Muscle layer of duodenum (tissue), 2 donors: ENCODE measurements at regions not wholly inside any gene's neighbourhood (a gene's known extent, or its start where the extent isn't known, plus 50 kb on each side); places are given as distances from the start of the nearest gene placed in this dataset.
"Not testable (repeated sequence)": the region's sequence is repeated elsewhere in the genome, so short reads cannot be mapped to it uniquely, and the experiment has no call there.

Source experiments
- H3K27ac ChIP-seq: one replicate; pipeline ENCODE4 v1.7.0; 2013; ENCODE audit warnings: mild to moderate bottlenecking, low read length
- H3K27me3 ChIP-seq: one replicate; pipeline ENCODE4 v1.7.0; 2013; ENCODE audit warnings: low read depth, mild to moderate bottlenecking, control low read depth, low read length
- H3K36me3 ChIP-seq, 2 donors: one replicate each; pipeline ENCODE4 v1.7.0; 2013; ENCODE audit warnings: low read length in 2 of 2, control low read depth in 1 of 2, mild to moderate bottlenecking in 1 of 2; ENCODE audit not compliant: insufficient read depth in 2 of 2, control insufficient read depth in 1 of 2
- H3K4me1 ChIP-seq, 2 donors: one replicate each; pipeline ENCODE4 v1.7.0; 2013; ENCODE audit warnings: low read length in 2 of 2, mild to moderate bottlenecking in 2 of 2, control low read depth in 1 of 2, moderate library complexity in 1 of 2; ENCODE audit not compliant: insufficient read depth in 2 of 2, control insufficient read depth in 1 of 2
- H3K4me3 ChIP-seq, 2 donors: one replicate each; pipeline ENCODE4 v1.7.0; 2013; ENCODE audit warnings: low read length in 2 of 2, low read depth in 1 of 2, mild to moderate bottlenecking in 1 of 2
- H3K9me3 ChIP-seq, 2 donors: one replicate each; pipeline ENCODE4 v1.7.0; 2013; ENCODE audit warnings: low read length in 2 of 2, control low read depth in 1 of 2, mild to moderate bottlenecking in 1 of 2; ENCODE audit not compliant: control insufficient read depth in 1 of 2
- donor health status: healthy.

- Histone ChIP-seq H3K4me1 (no peaks in the 10 kb centered on the region), H3K9me3 (no peaks in the 10 kb centered on the region), H3K27me3 (no peaks in the 10 kb centered on the region), H3K36me3 (no peaks in the 10 kb centered on the region), H3K4me3 (no peak overlapping the region), H3K27ac (no peak overlapping the region)
These were observed 68.9 kb downstream of the CYP26B1 start for GRCh38 chr2:72078773-72079172.

- H3K4me1 ChIP-seq: no peaks in the 10 kb centered on the region
- H3K4me3 ChIP-seq: no peak overlapping the region
- H3K9me3 ChIP-seq: peaks cover 0 to 3% of the 10 kb centered on the region in 2 donors
- H3K27me3 ChIP-seq: no peaks in the 10 kb centered on the region
- no peaks in the 10 kb centered on the region for H3K36me3 ChIP-seq
- H3K27ac ChIP-seq: no peak overlapping the region
These were observed 69.9 kb downstream of the CYP26B1 start for GRCh38 chr2:72077702-72078169.

- H3K27ac ChIP-seq, H3K27me3 ChIP-seq, H3K4me1 ChIP-seq, H3K9me3 ChIP-seq, H3K36me3 ChIP-seq, H3K4me3 ChIP-seq: not testable (repeated sequence)
These were observed 74.3 kb downstream of the CYP26B1 start for GRCh38 chr2:72073373-72073772.

- not testable (repeated sequence) for H3K4me3 ChIP-seq, H3K9me3 ChIP-seq, H3K4me1 ChIP-seq, H3K27me3 ChIP-seq, H3K27ac ChIP-seq, H3K36me3 ChIP-seq
These were observed 83.5 kb downstream of the CYP26B1 start for GRCh38 chr2:72064197-72064596.

- Histone ChIP-seq H3K4me1 (no peaks in the 10 kb centered on the region), H3K27ac (no peak overlapping the region), H3K9me3 (peaks cover 0 to 3% of the 10 kb centered on the region in 2 donors), H3K27me3 (no peaks in the 10 kb centered on the region), H3K36me3 (no peaks in the 10 kb centered on the region), H3K4me3 (no peak overlapping the region)
These were observed 85.3 kb downstream of the CYP26B1 start for GRCh38 chr2:72062336-72062735.

- Histone ChIP-seq H3K4me1 (no peaks in the 10 kb centered on the region), H3K27me3 (no peaks in the 10 kb centered on the region), H3K27ac (no peak overlapping the region), H3K36me3 (no peaks in the 10 kb centered on the region), H3K9me3 (no peaks in the 10 kb centered on the region), H3K4me3 (no peak overlapping the region)
These were observed 90.4 kb downstream of the CYP26B1 start for GRCh38 chr2:72057308-72057707.

GRCh38 chr2:72051971-72052505, 95.6 kb downstream of the CYP26B1 start:
- Histone ChIP-seq H3K36me3 (no peaks in the 10 kb centered on the region), H3K9me3 (no peaks in the 10 kb centered on the region), H3K4me3 (no peak overlapping the region), H3K4me1 (no peaks in the 10 kb centered on the region), H3K27ac (no peak overlapping the region), H3K27me3 (no peaks in the 10 kb centered on the region)

GRCh38 chr2:72051204-72051603, 96.5 kb downstream of the CYP26B1 start:
- Histone ChIP-seq H3K36me3 (no peaks in the 10 kb centered on the region), H3K9me3 (no peaks in the 10 kb centered on the region), H3K4me1 (no peaks in the 10 kb centered on the region), H3K27ac (no peak overlapping the region), H3K4me3 (no peak overlapping the region), H3K27me3 (no peaks in the 10 kb centered on the region)

- Histone ChIP-seq H3K9me3 (no peaks in the 10 kb centered on the region), H3K27ac (no peak overlapping the region), H3K36me3 (no peaks in the 10 kb centered on the region), H3K27me3 (no peaks in the 10 kb centered on the region), H3K4me1 (no peaks in the 10 kb centered on the region), H3K4me3 (no peak overlapping the region)
These were observed 96.9 kb downstream of the CYP26B1 start for GRCh38 chr2:72050734-72051133.

GRCh38 chr2:72048881-72049477, 98.7 kb downstream of the CYP26B1 start:
- peaks cover 0 to 2% of the 10 kb centered on the region in 2 donors for H3K9me3 ChIP-seq
- no peaks in the 10 kb centered on the region for H3K36me3 ChIP-seq
- no peak overlapping the region for H3K4me3 ChIP-seq
- H3K4me1 ChIP-seq: no peaks in the 10 kb centered on the region
- no peaks in the 10 kb centered on the region for H3K27me3 ChIP-seq
- H3K27ac ChIP-seq: no peak overlapping the region

GRCh38 chr2:72043985-72044384, 103.7 kb downstream of the CYP26B1 start:
- H3K27ac ChIP-seq: no peak overlapping the region
- H3K36me3 ChIP-seq: no peaks in the 10 kb centered on the region
- no peaks in the 10 kb centered on the region for H3K4me1 ChIP-seq
- no peak overlapping the region for H3K4me3 ChIP-seq
- no peaks in the 10 kb centered on the region for H3K27me3 ChIP-seq
- peaks cover 0 to 10% of the 10 kb centered on the region in 2 donors for H3K9me3 ChIP-seq

- Histone ChIP-seq H3K36me3 (no peaks in the 10 kb centered on the region), H3K27ac (no peak overlapping the region), H3K27me3 (no peaks in the 10 kb centered on the region), H3K4me1 (no peaks in the 10 kb centered on the region), H3K4me3 (no peak overlapping the region), H3K9me3 (peaks cover 0 to 10% of the 10 kb centered on the region in 2 donors)
These were observed 106.0 kb downstream of the CYP26B1 start for GRCh38 chr2:72041638-72042111.
